SK-N-MC (cell line): ENCODE measurements at regions not wholly inside any gene's neighbourhood (a gene's known extent, or its start where the extent isn't known, plus 50 kb on each side); places are given as distances from the start of the nearest gene placed in this dataset.

Experiments
- EZH2 ChIP-seq: fragments of 200-600 bp; sonication (generic); IDR thresholded peaks from one replicate; pipeline ENCODE4 v1.6.1; 2017; ENCODE audit warnings: antibody characterized with exemption
- FOXP2 ChIP-seq: optimal IDR thresholded peaks from 2 replicates; pipeline ENCODE3; 2011; ENCODE audit warnings: mild to moderate bottlenecking, moderate library complexity; ENCODE audit not compliant: insufficient read depth; ENCODE audit errors: extremely low read length, control extremely low read depth
- POLR2AphosphoS5 ChIP-seq: IDR thresholded peaks from 2 replicates; pipeline ENCODE4 v1.6.1; 2012; ENCODE audit warnings: mild to moderate bottlenecking, low read depth, low read length, borderline replicate concordance

DNA sequence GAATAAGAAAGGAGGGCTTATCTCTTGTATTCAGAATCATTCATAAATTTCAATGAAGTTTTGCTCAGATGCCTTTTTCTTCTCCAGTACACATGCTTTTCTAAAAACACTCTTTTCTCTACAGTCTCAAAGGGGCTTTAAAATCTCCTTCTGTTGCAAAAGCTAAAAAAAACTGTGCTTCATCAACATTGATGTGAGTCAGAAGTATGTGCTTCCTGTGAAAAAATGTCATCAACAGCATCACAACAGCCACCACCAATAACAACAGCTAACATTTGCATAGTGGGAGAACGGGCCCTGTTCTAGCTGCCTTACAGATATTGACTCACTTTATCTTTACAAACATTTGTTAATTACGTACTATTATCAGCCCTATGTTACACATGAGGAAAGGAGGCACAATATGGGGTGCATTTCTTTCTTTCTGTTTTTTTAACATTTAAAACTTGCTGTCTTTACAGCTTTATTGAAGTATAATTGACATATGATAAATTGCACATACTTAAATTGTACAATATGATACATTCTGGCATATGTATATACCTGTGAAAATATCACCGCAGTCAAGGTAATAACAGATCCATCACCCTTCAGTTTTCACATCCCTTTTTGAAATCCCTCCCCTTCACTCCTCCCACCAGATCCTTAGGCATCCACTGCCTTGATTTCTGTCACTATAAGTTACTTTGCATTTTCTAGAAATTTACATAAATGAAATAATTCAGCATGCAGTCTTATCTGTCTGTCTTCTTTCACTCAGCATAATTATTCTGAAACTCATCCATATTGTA is 1605.4 kb upstream of the LRRTM3 start:
- TF ChIP-seq POLR2AphosphoS5 = no peak
- TF ChIP-seq EZH2 = no peak
- no peak for TF ChIP-seq FOXP2
